ENCODE measurements at regions not wholly inside any gene's neighbourhood (a gene's known extent, or its start where the extent isn't known, plus 50 kb on each side); places are given as distances from the start of the nearest gene placed in this dataset.

- TF ChIP-seq ZNF76 (tag by site-specific recombination; IDR thresholded peaks at IDR 0.05; ENCODE audit: borderline replicate concordance, low read depth) (no peak), ZNF121 (tag by site-specific recombination; IDR thresholded peaks at IDR 0.05) (no peak), GLIS1 (tag by site-specific recombination; IDR thresholded peaks at IDR 0.05) (no peak)
- TF ChIP-seq, protein P1, sequence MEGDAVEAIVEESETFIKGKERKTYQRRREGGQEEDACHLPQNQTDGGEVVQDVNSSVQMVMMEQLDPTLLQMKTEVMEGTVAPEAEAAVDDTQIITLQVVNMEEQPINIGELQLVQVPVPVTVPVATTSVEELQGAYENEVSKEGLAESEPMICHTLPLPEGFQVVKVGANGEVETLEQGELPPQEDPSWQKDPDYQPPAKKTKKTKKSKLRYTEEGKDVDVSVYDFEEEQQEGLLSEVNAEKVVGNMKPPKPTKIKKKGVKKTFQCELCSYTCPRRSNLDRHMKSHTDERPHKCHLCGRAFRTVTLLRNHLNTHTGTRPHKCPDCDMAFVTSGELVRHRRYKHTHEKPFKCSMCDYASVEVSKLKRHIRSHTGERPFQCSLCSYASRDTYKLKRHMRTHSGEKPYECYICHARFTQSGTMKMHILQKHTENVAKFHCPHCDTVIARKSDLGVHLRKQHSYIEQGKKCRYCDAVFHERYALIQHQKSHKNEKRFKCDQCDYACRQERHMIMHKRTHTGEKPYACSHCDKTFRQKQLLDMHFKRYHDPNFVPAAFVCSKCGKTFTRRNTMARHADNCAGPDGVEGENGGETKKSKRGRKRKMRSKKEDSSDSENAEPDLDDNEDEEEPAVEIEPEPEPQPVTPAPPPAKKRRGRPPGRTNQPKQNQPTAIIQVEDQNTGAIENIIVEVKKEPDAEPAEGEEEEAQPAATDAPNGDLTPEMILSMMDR (tag by site-specific recombination; IDR thresholded peaks at IDR 0.05), result no peak
Measured at GRCh38 chr2:34723683-34724082, 1124.6 kb upstream of the FAM98A start.

Data from HEK293 (cell line).